HG02763 (cell line): ENCODE measurements at regions not wholly inside any gene's neighbourhood (a gene's known extent, or its start where the extent isn't known, plus 50 kb on each side); places are given as distances from the start of the nearest gene placed in this dataset.
"Not testable (repeated sequence)": the region's sequence is repeated elsewhere in the genome, so short reads cannot be mapped to it uniquely, and the experiment has no call there.

ENCODE experiments used
- ATAC-seq: cut with Tn5 transposase; IDR thresholded peaks from one replicate; pipeline ENCODE4 v1.9.1; 2021; ENCODE audit warnings: mild to moderate bottlenecking, moderate library complexity; ENCODE audit not compliant: unreplicated experiment

DNA sequence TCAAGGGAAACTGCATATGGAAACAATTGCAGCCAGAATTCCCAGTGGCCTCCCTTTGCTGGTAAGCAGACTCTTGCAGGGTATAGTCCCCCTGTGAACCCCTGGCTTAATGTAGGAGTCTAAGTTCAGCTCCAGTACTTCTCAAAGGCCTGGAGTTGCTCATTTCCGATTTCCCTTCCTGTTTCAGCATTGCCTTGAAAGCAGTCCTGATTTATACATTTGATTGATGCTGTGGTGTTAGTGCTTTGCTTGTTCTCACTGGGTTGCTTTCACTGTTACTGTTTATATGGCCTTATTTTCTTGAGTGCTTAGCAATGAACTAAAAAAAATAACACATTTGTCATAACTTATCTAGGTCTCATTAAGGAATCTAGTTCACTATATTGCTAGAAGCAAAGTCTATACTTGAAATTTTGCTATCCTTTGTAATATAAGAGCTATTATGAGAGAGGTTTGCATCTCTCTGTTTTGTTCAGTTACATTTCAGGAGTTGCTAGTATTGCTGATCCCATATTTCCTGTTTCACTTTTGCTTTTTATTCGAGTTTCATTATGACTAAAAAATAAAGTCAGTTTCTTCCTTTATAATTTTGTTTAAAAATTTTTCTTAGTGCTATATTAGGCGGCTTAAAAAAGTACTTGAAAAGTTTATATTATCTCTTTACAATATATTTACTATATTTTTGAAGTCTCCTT, 122.4 kb upstream of the NMUR2 start:
- ATAC-seq: peak; percentile 55

DNA sequence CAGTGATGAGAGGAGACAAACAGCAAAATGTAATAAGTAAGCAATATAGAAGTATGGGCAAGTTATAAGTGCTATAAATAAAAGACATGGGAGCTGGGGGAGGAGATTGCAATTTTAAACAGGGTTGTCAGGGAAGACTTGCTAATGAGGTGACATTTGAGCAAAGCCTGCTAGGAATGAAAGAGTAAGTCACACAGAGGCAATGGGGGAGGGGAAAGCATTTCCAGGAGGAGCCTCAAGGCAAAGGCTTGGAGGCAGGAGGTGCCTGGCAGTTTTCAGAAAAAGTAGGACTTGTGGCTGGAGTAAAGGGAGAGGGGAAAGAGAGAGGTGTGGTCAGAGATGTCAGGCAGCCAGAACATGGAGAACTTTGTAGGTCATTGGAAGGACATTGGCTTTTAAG, 124.4 kb upstream of the NMUR2 start:
- ATAC-seq: no peak

DNA sequence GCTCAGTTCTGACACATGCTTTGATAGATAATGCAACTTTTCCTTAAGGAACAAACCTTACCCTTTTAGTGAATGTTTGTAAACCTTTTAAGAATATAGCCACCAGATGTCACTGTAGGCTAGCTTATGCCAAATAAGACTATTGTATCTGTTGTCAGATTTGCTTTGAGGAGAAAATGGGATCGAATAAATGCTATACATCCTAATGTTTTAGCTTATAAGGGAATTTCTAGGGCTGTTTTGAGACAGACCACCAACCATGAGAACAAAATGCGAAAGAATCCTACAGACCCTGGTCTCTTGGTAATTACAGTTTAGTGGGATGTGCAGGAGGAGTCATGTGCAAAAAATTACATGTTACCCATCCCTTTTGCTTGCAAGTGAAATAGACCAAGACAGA, 127.6 kb upstream of the NMUR2 start:
- no peak for ATAC-seq

DNA sequence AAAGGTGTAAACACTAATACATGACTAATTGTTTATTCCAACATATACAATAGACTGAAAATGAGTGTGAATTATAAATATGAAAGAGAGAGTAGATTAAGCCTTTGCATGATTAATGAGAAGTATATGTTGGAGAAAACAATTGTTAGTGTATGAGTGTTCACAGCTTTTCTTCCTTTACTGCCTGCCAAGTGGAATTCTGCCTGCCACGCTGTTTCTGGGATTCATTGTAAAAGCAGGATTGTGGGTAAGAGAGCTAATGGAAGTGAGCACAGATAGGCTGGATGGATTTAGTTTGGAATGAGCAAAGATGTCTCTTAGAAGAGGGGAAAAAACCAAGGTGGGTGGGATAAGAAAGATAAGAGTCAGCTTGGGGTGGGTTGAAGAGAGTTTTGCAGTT, 129.6 kb upstream of the NMUR2 start:
- ATAC-seq: no peak

DNA sequence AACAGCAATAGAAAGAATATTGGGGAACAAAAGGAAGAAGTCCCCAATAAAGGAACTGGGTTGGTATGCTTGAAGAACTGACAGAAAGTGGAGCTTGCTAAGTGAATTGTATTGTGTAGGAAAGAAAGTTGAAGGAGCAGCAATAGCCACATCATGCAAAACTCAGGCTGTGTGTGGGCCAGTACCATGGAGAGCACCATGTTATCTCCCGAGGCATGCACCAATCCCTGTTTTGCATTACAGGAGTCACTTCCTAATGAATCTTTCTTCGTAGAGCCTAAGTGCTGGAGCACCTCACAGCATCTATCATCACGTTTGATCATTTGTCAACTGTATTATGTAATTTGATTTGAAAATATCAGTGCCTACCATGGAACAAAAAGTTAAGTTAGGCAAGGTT, 137.7 kb upstream of the NMUR2 start:
- no peak for ATAC-seq

DNA sequence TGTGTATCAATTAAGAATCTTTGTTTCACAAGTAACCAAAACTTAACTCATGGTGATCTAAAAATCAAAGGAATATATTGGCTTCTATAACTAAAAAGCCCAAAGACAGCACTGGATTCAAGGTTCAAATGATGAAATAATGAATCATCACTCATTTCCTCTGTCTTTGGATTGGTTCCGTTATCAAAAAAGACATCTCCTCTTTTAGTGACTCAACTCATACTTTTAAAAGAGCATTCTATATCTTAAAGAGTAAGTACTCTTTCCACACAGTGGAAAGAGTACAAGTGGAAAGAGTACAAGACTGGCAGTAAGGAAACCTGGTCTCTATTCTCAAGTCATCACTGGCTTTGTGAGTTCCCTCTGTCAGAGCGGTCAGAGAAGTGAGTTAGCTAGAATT, 141.4 kb upstream of the NMUR2 start:
- ATAC-seq: no peak

DNA sequence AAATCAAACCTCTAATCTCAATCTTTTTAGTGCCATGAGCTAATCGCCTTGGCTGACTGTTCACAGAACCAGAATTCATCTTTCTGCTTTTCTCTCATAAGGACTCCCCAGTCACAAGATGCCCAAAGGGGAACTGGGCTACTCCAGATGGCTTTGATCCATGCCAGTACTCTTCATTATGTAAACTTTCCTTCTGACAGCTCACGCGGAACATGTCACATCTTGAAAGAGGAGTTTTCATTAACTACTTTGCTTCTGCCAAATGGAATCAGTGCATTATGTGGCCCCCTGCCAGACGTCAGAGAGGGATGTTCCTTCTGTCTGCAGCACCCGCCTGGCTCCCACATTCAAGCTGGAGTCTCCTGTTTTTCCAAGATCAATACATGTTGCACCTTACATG, 142.1 kb upstream of the NMUR2 start:
- no peak for ATAC-seq

DNA sequence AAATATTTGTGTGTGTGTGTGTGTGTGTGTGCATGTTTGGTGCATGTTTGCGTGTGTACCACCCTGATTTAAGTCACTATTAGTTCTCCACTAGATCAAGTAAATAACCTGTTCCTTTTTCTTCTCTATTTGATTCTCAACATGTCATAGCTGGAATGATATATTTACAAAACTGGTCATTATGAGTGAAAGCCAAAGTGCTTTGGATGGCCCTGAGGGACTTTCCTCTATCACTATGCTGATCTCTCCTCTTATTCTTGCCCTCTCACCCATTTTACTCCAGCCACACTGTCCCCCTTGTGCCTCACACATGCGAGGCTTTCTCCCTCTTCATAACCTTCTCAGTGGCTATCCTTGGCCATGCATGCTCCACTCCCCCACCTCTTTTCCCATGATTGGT, 144.6 kb upstream of the NMUR2 start:
- ATAC-seq: no peak

DNA sequence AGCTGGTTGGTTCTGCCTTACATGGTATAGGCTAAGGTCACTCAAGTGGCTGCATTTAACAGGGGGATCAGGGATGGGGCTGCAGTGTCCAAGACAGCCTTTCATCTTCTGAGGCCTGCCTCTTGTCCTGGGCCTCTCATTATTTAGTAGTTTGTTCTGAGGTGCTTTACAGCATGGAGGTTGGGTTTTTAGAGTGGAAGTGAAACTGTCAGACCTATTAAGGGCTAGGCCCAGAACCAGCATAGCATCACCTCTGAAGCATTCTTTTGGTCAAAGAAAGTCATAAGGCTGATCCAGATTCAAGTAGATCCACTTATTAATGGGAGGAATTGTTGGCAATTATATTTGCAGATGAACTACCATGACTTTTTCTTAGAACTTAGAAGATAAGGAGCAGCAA, 146.0 kb upstream of the NMUR2 start:
- peak; percentile 54 for ATAC-seq

DNA sequence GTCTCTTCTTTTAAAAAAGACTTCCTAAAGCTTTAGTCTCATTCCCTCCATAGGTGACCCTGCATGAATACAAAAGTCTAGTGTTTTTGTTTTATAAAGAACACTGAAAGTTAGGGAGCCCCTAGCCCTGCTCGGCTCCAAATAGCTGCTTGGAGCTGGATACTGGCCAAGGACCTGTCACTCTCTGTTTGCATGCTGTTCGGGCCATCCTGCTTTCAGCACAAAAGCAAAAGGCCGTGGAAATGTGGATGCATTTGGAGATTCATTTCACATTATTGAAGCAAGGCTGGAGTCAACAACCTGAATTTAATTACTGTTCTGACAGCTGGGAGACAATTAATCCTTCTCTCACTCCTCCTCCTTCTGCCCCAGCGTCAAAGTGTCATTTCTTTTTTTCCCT, 151.7 kb upstream of the NMUR2 start:
- ATAC-seq: no peak

DNA sequence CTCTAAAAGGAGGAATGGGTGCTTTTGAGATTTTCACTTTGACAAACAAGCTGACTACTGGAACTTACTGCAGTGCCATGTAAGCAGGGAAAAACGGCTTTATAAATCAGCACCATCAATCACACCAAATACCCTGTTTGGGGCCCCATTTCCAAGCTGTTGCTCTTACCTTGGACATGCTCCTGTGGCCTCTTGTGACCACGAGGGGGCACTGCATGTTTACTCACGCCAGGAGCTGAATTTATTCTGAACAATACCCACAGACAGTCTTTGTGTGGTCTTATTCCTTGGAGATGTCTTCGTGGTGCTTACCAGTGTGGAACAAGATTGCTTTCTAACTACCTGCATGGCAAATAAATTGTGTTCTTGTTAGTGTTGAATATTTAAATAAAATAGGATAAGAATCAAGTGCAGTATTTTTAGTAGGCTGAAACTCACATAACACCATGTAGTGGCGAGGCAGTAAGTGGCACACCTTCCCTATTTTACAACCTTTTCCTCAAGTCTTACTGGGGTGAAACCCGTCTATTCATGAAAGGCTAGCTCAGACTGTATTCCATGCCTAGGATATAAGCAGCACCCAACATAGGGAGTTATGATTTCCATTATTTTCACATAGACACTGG, 155.5 kb upstream of the NMUR2 start:
- no peak for ATAC-seq

DNA sequence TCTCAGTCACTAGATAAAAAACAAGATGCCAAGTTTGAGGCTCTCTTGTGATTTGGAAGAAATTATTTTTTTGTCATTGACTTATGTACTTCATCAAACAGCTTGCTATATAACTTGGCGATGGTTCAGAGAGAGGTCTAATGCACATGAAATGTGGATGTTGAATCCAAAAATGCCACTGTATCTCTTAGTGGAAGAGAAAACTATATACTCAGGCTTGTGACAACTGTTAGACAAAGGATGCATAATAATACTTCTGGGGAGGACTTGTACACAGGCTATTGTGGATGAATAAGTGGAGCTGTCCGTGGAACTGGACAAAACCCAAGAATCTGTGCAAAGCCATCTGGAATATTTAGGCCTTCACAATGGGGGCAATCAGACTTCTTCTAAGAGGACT, 162.9 kb upstream of the NMUR2 start:
- no peak for ATAC-seq

DNA sequence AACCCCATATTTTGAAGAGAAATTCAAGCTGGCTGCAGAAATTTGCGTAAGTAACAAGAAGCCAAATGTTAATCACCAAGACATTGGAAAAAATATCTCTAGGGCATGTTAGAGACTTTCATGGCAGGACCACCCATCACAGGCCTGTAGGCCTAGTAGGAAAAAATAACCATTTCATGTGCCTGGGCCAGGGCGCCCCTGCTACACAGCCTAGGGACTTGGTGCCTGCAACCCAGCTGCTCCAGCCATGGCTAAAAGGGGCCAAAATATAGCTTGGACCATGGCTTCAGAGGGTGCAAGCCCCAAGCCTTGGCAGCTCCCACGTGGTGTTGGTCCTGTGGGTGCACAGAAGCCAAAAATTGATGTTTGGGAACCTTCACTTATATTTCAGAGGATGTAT, 167.7 kb upstream of the NMUR2 start:
- no peak for ATAC-seq

DNA sequence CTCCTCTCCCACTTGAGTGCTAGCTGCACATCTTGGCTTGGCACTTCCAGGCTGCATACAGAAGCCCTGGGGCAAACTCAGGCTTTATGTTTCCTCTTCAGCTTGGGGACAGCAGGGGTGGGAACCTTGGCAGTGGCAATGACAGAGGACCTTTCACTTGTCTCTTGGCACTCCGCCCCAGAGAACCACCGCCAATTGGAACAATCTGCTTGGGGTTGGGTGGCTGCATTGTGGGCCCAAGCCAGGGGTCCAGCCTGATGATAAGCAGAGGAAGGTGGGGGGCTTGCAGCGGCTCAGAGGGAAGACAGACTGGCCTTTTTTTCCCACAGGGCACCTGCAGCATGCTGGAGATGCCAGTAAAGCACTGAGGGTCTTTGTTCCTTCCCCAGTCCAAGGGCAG, 179.0 kb upstream of the NMUR2 start:
- no peak for ATAC-seq

DNA sequence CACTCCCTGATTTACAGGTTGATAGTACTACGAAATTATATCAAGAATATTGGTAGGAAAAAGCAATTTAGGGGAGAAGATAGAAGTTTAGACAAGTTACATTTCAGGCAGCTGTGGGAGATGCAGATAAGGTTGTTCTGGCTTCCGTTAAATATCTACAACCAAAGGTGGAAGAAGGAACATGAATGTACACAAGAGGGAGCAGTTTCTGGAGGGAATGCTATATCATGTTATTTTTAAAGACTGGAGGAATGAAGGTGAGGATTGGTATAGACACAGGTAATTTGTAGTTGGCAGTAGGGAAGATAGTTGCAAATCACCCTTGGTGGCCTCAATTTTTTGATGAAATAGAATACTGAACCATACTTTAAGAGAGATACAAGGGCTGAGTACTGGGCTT, 187.3 kb upstream of the NMUR2 start:
- no peak for ATAC-seq

DNA sequence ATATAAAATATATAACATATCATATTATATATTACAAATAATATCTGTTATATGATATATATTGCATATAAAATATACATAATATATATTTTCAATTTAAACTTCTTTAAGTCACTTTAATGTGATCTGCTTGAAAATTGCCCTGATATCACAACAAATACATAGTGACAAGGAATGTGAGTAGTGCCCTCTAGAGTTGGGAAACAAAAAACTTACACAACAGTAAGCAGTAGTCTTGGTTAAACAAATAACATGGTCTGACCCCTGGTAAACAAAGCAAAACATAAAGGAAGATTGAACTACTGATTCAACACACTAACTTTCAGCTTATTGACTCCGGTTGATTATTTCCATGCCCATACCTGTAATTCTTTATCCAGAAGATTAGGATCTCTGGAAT, 188.3 kb upstream of the NMUR2 start:
- ATAC-seq: no peak

DNA sequence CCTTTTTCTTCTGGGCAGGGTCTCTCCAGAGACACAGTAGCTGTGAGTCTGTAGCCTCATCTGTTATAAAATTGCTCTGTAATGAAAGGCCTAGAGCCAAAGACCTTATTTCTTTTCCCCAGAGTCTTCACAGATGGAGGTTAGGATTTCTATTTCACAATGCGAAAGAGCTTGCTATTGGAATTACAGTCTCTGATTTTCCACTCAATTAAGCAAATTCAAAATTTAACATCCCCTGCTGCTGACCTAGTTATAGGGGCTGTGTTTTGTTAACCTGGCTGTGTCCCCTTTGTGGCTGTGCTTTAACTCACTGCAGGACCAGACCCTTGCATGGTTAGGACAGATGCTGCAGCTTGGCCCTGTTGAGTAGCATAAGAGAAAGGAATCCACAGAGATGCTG, 190.3 kb upstream of the NMUR2 start:
- no peak for ATAC-seq

DNA sequence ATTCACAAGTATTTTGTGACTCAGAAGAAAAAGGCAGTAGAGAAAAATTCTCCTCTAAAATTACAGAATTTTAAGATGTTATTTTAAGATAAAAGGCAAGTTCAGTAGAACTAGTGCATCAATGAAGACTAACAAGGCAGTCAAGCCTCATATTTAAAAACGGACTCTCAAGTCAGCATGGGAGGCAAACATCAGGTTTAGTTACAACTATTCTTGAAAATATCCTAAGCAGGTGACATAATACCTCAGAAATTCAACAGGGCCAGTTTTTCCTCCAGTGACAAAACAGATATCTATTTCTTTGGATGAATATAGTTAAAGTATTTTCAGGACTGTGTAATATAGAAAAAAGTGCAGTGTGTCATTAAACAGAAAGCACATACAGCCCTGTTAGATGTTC, 194.0 kb upstream of the NMUR2 start:
- ATAC-seq: no peak

DNA sequence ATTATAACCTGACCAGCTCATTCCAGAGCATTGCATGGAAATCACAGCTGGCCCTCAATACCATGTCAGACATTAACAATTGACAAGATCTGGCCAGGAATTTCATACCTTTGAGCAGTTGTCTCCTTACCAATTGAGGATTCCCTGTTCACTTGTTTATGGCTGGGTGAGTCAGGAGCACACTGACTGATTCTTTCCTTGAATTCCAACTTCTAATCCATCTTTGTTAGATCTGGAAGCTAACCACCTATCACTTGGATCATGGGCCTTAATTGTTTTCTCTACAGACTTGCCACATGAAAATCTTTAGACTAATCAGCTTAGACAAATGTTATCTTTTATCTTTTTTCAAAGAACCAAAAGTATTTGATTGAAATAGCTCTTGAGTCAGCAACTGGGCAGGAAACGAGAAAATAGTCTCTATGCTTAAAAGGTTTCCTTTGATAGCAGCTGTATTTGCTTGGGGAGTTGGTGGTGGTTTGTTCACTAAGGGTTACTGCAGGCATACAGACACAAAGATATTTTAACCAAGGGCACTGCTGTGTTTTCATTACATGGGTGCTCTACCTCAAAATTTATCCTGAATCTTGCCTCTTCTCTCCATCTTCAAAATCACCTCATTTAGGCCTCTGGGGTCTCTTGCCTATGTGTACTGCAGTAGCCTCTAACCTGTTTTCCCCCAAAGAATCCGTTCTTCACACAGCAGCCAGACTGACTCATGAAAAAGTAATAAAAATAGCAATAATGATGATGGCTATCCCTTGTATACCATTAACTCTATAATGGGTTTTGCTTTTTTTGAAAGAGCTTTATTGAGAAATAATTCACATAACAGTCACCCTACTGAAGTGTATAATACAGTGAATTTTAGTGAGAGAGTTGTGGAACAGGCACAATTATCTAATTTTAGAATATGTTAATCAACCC, 197.0 kb upstream of the NMUR2 start:
- ATAC-seq: no peak

DNA sequence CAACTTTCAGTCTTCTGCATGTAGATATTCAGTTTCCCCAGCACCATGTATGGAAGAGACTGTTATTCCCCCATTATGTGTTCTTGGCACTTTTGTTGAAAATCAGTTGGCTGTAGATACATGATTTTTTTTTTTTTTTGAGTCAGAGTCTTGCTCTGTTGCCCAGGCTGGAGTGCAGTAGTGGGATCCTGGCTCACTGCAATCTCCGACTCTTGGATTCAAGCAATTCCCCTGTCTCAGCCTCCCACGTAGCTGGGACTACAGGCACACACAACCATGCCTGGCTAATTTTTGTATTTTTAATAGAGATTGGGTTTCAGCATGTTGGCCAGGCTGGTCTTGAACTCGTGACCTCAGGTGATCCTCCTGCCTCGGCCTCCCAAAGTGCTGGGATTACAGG, 201.0 kb upstream of the NMUR2 start:
- ATAC-seq: not testable (repeated sequence)

DNA sequence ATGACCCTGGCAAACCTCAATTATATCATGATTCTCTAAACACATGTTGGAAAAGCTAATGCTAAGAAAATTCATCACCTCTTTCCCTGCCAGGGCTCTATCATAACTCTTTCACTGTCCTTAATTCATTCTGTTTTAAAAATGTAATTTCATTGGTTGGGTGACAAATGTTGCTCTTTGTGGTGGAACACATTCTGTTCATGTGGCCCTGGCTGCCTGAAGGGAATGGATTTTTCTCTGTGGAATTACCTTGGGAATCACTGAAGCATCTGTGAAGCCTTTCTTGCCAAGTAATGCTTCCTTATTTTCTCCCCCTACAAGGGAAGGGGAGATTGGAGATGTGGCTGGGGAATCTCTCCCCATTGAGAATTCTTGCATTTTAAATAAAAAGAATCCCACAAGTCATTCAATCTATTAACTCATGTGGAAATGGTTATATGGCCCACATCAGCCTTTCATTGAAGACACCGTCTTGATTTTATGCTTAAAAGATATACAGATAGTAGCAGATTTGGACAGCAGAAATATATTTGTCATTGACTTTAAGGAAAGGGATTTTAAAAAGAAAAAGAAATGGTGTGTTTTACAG, 201.8 kb upstream of the NMUR2 start:
- ATAC-seq: no peak
